ENCODE measurements at regions not wholly inside any gene's neighbourhood (a gene's known extent, or its start where the extent isn't known, plus 50 kb on each side); places are given as distances from the start of the nearest gene placed in this dataset.

GRCh38 chr12:46454981-46455380 lies 82.4 kb upstream of the SLC38A2 start:
- dilution Hi-C loops (cut with MboI; ENCODE audit: extremely low pct_ligation_motif_present, low sequenced_read_pairs) = no loop called here
- no peaks in the 10 kb centered on the region for H3K9me1 ChIP-seq (ENCODE audit: control insufficient read depth, extremely low read depth, insufficient read depth, low read length)
- H3K4me2 ChIP-seq (ENCODE audit: control insufficient read depth, extremely low read depth, insufficient read depth, low read depth, low read length) = peak overlapping the region; percentile 1
- H3K36me3 ChIP-seq (ENCODE audit: control insufficient read depth in 2 of 2, extremely low read depth in 1 of 2, insufficient read depth in 2 of 2, low read length in 2 of 2) = peaks cover 0 to 3% of the 10 kb centered on the region in 2 experiments
- FAIRE-seq (no peak), DNase-seq (ENCODE audit: low read depth, low spot score) (no peak)
- no peaks in the 10 kb centered on the region for H3K27me3 ChIP-seq (ENCODE audit: control insufficient read depth, extremely low read depth, insufficient read depth, low read length)
- H2AFZ ChIP-seq (ENCODE audit: control insufficient read depth, low read length) = no peak overlapping the region
- H3K4me1 ChIP-seq (ENCODE audit: control insufficient read depth, extremely low read depth, insufficient read depth, low read length) = peaks cover 72% of the 10 kb centered on the region
- H3K9ac ChIP-seq (ENCODE audit: control insufficient read depth, extremely low read depth, insufficient read depth, low read length) = no peak overlapping the region
- peak overlapping the region; percentile 22 for H3K27ac ChIP-seq (ENCODE audit: control insufficient read depth, insufficient read depth, low read length)
- H4K20me1 ChIP-seq (ENCODE audit: control insufficient read depth, extremely low read depth, insufficient read depth, low read length) = no peaks in the 10 kb centered on the region
- no peak overlapping the region for H3K4me3 ChIP-seq (ENCODE audit: control insufficient read depth in 2 of 3, extremely low read depth in 1 of 3, insufficient read depth in 2 of 3, low read depth in 1 of 3, low read length in 3 of 3)
- no peaks in the 10 kb centered on the region for H3K9me3 ChIP-seq (ENCODE audit: control insufficient read depth, low read depth, low read length)
- no peak for TF ChIP-seq EZH2 (IDR thresholded peaks at IDR 0.05; ENCODE audit: low read length)
- TF ChIP-seq, protein P1, sequence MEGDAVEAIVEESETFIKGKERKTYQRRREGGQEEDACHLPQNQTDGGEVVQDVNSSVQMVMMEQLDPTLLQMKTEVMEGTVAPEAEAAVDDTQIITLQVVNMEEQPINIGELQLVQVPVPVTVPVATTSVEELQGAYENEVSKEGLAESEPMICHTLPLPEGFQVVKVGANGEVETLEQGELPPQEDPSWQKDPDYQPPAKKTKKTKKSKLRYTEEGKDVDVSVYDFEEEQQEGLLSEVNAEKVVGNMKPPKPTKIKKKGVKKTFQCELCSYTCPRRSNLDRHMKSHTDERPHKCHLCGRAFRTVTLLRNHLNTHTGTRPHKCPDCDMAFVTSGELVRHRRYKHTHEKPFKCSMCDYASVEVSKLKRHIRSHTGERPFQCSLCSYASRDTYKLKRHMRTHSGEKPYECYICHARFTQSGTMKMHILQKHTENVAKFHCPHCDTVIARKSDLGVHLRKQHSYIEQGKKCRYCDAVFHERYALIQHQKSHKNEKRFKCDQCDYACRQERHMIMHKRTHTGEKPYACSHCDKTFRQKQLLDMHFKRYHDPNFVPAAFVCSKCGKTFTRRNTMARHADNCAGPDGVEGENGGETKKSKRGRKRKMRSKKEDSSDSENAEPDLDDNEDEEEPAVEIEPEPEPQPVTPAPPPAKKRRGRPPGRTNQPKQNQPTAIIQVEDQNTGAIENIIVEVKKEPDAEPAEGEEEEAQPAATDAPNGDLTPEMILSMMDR (optimal IDR thresholded peaks at IDR 0.05 in 1 of 3, IDR thresholded peaks at IDR 0.05 in 1 of 3, conservative IDR thresholded peaks at IDR 0.05 in 1 of 3; ENCODE audit: extremely low read depth in 1 of 3, insufficient read depth in 2 of 3, low read length in 3 of 3) = no peak
- H3K79me2 ChIP-seq (ENCODE audit: control insufficient read depth, insufficient read depth, low read length) = no peaks in the 10 kb centered on the region

GRCh38 chr12:46453428-46453827 lies 80.9 kb upstream of the SLC38A2 start:
- FAIRE-seq = peak; percentile 84
- Histone ChIP-seq H2AFZ (ENCODE audit: control insufficient read depth, low read length) (peak overlapping the region; percentile 56), H3K27me3 (ENCODE audit: control insufficient read depth, extremely low read depth, insufficient read depth, low read length) (no peaks in the 10 kb centered on the region), H3K79me2 (ENCODE audit: control insufficient read depth, insufficient read depth, low read length) (no peaks in the 10 kb centered on the region), H3K9me1 (ENCODE audit: control insufficient read depth, extremely low read depth, insufficient read depth, low read length) (no peaks in the 10 kb centered on the region), H3K4me1 (ENCODE audit: control insufficient read depth, extremely low read depth, insufficient read depth, low read length) (peaks cover 65% of the 10 kb centered on the region), H3K4me2 (ENCODE audit: control insufficient read depth, extremely low read depth, insufficient read depth, low read depth, low read length) (peak overlapping the region; percentile 89), H3K4me3 (ENCODE audit: control insufficient read depth in 2 of 3, extremely low read depth in 1 of 3, insufficient read depth in 2 of 3, low read depth in 1 of 3, low read length in 3 of 3) (peak overlapping the region in 2 of 3 experiments; percentile 2 to 21), H4K20me1 (ENCODE audit: control insufficient read depth, extremely low read depth, insufficient read depth, low read length) (no peaks in the 10 kb centered on the region), H3K36me3 (ENCODE audit: control insufficient read depth in 2 of 2, extremely low read depth in 1 of 2, insufficient read depth in 2 of 2, low read length in 2 of 2) (peaks cover 0 to 3% of the 10 kb centered on the region in 2 experiments), H3K27ac (ENCODE audit: control insufficient read depth, insufficient read depth, low read length) (peak overlapping the region; percentile 96), H3K9me3 (ENCODE audit: control insufficient read depth, low read depth, low read length) (no peaks in the 10 kb centered on the region), H3K9ac (ENCODE audit: control insufficient read depth, extremely low read depth, insufficient read depth, low read length) (peak overlapping the region; percentile 71)
- DNase-seq (ENCODE audit: low read depth, low spot score) = no peak
- TF ChIP-seq EZH2 (IDR thresholded peaks at IDR 0.05; ENCODE audit: low read length) = no peak
- TF ChIP-seq, protein P1 (optimal IDR thresholded peaks at IDR 0.05 in 1 of 3, IDR thresholded peaks at IDR 0.05 in 1 of 3, conservative IDR thresholded peaks at IDR 0.05 in 1 of 3; ENCODE audit: extremely low read depth in 1 of 3, insufficient read depth in 2 of 3, low read length in 3 of 3) = no peak
- dilution Hi-C loops (cut with MboI; ENCODE audit: extremely low pct_ligation_motif_present, low sequenced_read_pairs) = no loop called here

All from keratinocyte (primary cell).